ENCODE measurements at regions not wholly inside any gene's neighbourhood (a gene's known extent, or its start where the extent isn't known, plus 50 kb on each side); places are given as distances from the start of the nearest gene placed in this dataset.
"Not testable (repeated sequence)": the region's sequence is repeated elsewhere in the genome, so short reads cannot be mapped to it uniquely, and the experiment has no call there.

DNA sequence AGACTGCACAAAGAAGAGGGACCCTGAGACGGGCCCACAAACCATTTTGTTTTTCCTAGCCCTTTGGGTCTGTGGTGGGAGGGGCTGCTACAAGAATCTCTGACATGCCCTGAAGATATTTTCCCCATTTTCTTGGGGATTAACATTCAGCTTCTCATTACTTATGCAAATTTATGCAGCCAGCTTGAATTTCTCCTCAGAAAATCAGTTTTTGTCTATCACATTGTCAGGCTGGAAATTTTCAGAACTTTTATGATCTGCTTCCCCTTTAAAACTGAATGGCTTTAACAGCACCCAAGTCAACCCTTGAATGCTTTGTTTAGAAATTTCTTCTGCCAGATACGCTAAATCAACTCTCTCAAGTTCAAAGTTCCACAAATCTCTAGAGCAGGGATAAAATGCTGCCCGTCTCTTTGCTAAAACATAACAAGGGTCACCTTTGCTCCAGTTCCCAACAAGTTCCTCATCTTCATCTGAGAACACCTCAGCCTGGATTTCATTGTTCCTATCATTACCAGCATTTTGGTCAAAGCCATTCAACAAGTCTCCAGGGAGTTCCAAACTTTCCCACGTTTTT lies 560.0 kb upstream of the KCND2 start:
- intact Hi-C loops (cut with micrococcal nuclease) = no loop called here
- DNase-seq = no peak
- CTCF ChIA-PET = no interaction called here
- Mint-ChIP-seq H3K27ac (no peak overlapping the region), H3K9me3 (peaks cover 12% of the 10 kb centered on the region), H3K27me3 (ENCODE audit: low read depth) (no peaks in the 10 kb centered on the region), H3K4me3 (no peak overlapping the region), H3K4me1 (ENCODE audit: low read depth) (no peaks in the 10 kb centered on the region), H3K36me3 (ENCODE audit: low read depth) (no peaks in the 10 kb centered on the region)

DNA sequence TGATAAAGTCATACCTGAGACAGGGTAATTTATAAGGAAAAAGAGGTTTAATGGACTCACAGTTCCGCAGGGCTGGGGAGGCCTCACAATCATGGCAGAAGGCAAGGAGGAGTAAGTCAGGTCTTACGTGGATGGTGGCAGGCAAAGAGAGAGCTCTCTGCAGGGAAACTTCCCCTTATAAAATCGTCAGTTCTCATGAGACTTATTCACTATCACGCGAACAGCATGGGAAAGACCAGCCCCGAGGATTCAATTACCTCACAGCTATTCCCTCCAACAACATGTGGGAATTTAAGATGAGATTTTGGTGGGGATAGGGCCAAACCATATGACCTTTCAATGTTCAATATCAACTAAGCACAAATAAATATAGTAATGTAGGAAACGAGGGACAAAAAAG lies 559.4 kb upstream of the KCND2 start:
- Mint-ChIP-seq H3K9me3 (peaks cover 12% of the 10 kb centered on the region), H3K4me1 (ENCODE audit: low read depth) (no peaks in the 10 kb centered on the region), H3K27me3 (ENCODE audit: low read depth) (no peaks in the 10 kb centered on the region), H3K36me3 (ENCODE audit: low read depth) (no peaks in the 10 kb centered on the region), H3K27ac (no peak overlapping the region), H3K4me3 (no peak overlapping the region)
- CTCF ChIA-PET = no interaction called here
- DNase-seq = no peak
- intact Hi-C loops (cut with micrococcal nuclease) = no loop called here

DNA sequence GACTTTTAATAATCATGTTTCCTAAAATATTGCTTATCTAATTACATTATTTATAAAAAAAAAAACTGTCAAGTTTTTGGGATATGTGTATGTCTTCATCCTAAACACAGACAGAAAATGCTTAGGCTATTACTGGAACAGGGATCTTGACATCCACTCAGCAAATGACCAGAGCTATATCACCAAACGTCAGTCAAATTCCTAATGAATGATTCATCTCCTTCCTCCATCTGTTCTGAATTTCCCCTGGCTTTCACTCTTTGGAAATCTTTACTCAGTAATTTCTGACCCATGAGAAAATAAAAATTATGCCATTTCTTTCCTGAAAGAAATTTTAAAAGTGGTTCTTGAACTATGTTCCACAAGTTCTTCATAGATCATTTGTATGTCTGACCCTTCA lies 552.4 kb upstream of the KCND2 start:
- intact Hi-C loops (cut with micrococcal nuclease) = no loop called here
- Mint-ChIP-seq H3K4me3 (no peak overlapping the region), H3K27me3 (ENCODE audit: low read depth) (no peaks in the 10 kb centered on the region), H3K9me3 (peaks cover 5% of the 10 kb centered on the region), H3K4me1 (ENCODE audit: low read depth) (no peaks in the 10 kb centered on the region), H3K27ac (no peak overlapping the region), H3K36me3 (ENCODE audit: low read depth) (no peaks in the 10 kb centered on the region)
- no peak for DNase-seq
- CTCF ChIA-PET = interaction anchor here (0.6 kb wide), 1 partner anchor 52 kb away, joined by 3 read pairs; no protein-coding TSS in a partner anchor

- Mint-ChIP-seq H3K9me3 (peaks cover 1% of the 10 kb centered on the region), H3K27me3 (ENCODE audit: low read depth) (no peaks in the 10 kb centered on the region), H3K4me3 (no peak overlapping the region), H3K27ac (no peak overlapping the region), H3K36me3 (ENCODE audit: low read depth) (no peaks in the 10 kb centered on the region), H3K4me1 (ENCODE audit: low read depth) (no peaks in the 10 kb centered on the region)
- intact Hi-C loops (cut with micrococcal nuclease) = no loop called here
- CTCF ChIA-PET = no interaction called here
- no peak for DNase-seq
These were observed 548.8 kb upstream of the KCND2 start for GRCh38 chr7:119724041-119724792.

DNA sequence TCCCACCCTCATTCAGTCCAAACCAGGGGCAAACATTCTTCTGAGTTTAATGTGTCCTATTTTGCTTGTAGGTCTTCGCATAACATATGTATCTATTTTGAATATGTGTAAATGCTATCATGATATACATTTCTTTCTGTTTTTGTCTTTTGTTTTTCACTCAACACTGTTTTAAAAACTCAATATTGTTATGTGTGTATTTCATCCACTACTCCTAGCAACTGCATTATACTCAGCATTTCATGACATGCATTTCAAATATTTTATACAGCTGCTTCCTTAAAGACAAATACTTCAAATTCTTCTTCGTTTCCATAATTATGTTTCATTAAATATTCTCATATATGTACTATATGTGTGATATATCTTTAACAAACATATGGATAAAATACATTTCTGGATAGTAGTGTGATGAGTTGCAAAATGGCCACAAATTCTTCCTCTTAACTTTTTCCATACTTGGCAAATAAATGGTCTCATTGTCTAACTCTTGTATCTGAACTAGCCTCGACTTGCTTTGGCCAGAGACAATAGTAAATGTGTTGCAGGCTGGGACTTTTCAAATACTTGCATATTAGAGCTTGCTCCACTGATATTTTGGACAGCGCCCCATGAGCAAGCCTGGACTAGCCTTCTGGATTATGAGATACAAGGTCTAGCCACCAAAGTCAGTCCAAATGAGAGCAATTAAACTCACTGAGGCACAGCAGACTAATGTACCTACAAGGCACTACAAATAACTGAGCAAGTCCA lies 539.7 kb upstream of the KCND2 start:
- Mint-ChIP-seq H3K27me3 (ENCODE audit: low read depth) (no peaks in the 10 kb centered on the region), H3K4me1 (ENCODE audit: low read depth) (no peaks in the 10 kb centered on the region), H3K27ac (no peak overlapping the region), H3K9me3 (peaks cover 7% of the 10 kb centered on the region), H3K36me3 (ENCODE audit: low read depth) (no peaks in the 10 kb centered on the region), H3K4me3 (no peak overlapping the region)
- intact Hi-C loops (cut with micrococcal nuclease) = no loop called here
- DNase-seq = no peak
- CTCF ChIA-PET = no interaction called here

GRCh38 chr7:119737390-119737789 lies 535.6 kb upstream of the KCND2 start:
- no peaks in the 10 kb centered on the region for H3K36me3 Mint-ChIP-seq (ENCODE audit: low read depth)
- DNase-seq = no peak
- peaks cover 7% of the 10 kb centered on the region for H3K9me3 Mint-ChIP-seq
- H3K27me3 Mint-ChIP-seq (ENCODE audit: low read depth) = no peaks in the 10 kb centered on the region
- no peaks in the 10 kb centered on the region for H3K4me1 Mint-ChIP-seq (ENCODE audit: low read depth)
- CTCF ChIA-PET = no interaction called here
- intact Hi-C loops (cut with micrococcal nuclease) = no loop called here
- no peak overlapping the region for H3K4me3 Mint-ChIP-seq
- no peak overlapping the region for H3K27ac Mint-ChIP-seq

DNA sequence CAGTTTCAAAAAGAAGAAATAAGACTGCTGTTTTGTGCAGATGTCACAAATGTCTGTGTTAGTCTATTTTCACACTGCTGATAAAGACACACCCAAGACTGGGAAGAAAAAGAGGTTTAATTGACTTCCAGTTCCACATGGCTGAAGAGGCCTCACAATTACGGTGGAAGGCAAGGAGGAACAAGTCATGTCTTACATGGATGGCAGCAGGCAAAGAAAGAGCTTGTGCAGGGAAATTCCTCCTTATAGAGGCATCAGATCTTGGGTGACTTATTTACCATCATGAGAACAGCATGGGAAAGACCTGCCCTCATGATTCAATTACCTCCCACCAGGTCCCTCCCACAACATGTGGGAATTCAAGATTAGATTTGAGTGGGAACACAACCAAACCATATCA lies 527.7 kb upstream of the KCND2 start:
- CTCF ChIA-PET; H3K27ac Mint-ChIP-seq; DNase-seq; H3K9me3 Mint-ChIP-seq; H3K4me1 Mint-ChIP-seq (ENCODE audit: low read depth); H3K36me3 Mint-ChIP-seq (ENCODE audit: low read depth); intact Hi-C loops (cut with micrococcal nuclease); H3K27me3 Mint-ChIP-seq (ENCODE audit: low read depth); H3K4me3 Mint-ChIP-seq: not testable (repeated sequence)

DNA sequence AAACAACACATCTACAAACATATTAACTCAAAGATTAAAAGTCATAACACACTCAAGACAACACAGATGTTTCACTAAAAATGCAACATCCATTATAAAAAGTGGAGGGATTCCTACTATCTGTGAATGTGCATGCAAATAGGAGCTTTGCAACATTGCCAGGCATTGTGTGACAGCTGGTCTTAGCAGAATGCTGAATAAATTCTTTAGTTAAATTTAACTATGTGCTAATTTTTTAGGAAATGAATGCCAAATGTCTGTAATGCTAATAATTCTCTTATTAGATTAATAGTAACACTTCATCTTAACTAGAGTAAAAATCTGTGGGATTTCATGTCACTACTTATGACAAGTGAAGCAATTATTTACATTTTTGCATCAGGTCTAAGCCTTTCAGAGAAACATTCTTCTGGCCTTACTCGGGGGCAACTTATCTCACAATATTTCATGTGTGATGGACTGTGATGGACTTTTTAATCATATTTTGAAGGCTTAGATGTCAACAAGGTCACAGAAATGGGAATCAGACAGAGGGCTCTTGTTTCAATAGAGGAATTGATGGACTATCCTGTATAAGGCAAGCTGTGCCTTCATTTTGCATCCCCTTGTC lies 524.6 kb upstream of the KCND2 start:
- no peaks in the 10 kb centered on the region for H3K27me3 Mint-ChIP-seq (ENCODE audit: low read depth)
- no peaks in the 10 kb centered on the region for H3K36me3 Mint-ChIP-seq (ENCODE audit: low read depth)
- no peak overlapping the region for H3K4me3 Mint-ChIP-seq
- no peak overlapping the region for H3K27ac Mint-ChIP-seq
- no peak for DNase-seq
- no peaks in the 10 kb centered on the region for H3K4me1 Mint-ChIP-seq (ENCODE audit: low read depth)
- CTCF ChIA-PET = no interaction called here
- intact Hi-C loops (cut with micrococcal nuclease) = no loop called here
- H3K9me3 Mint-ChIP-seq = no peaks in the 10 kb centered on the region

- Mint-ChIP-seq H3K27me3 (ENCODE audit: low read depth) (no peaks in the 10 kb centered on the region), H3K9me3 (no peaks in the 10 kb centered on the region), H3K27ac (no peak overlapping the region), H3K36me3 (ENCODE audit: low read depth) (no peaks in the 10 kb centered on the region), H3K4me1 (ENCODE audit: low read depth) (no peaks in the 10 kb centered on the region), H3K4me3 (no peak overlapping the region)
- intact Hi-C loops (cut with micrococcal nuclease) = no loop called here
- CTCF ChIA-PET = no interaction called here
- no peak for DNase-seq
These were observed 524.0 kb upstream of the KCND2 start for GRCh38 chr7:119748991-119749390.

GRCh38 chr7:119756687-119757086 lies 516.3 kb upstream of the KCND2 start:
- intact Hi-C loops (cut with micrococcal nuclease) = no loop called here
- Mint-ChIP-seq H3K4me1 (ENCODE audit: low read depth) (no peaks in the 10 kb centered on the region), H3K27ac (no peak overlapping the region), H3K9me3 (no peaks in the 10 kb centered on the region), H3K36me3 (ENCODE audit: low read depth) (no peaks in the 10 kb centered on the region), H3K27me3 (ENCODE audit: low read depth) (no peaks in the 10 kb centered on the region), H3K4me3 (no peak overlapping the region)
- DNase-seq = no peak
- CTCF ChIA-PET = no interaction called here

GRCh38 chr7:119758254-119758653 lies 514.7 kb upstream of the KCND2 start:
- Mint-ChIP-seq H3K36me3 (ENCODE audit: low read depth) (no peaks in the 10 kb centered on the region), H3K27me3 (ENCODE audit: low read depth) (no peaks in the 10 kb centered on the region), H3K9me3 (no peaks in the 10 kb centered on the region), H3K4me1 (ENCODE audit: low read depth) (no peaks in the 10 kb centered on the region), H3K27ac (no peak overlapping the region), H3K4me3 (no peak overlapping the region)
- intact Hi-C loops (cut with micrococcal nuclease) = no loop called here
- DNase-seq = no peak
- CTCF ChIA-PET = no interaction called here

DNA sequence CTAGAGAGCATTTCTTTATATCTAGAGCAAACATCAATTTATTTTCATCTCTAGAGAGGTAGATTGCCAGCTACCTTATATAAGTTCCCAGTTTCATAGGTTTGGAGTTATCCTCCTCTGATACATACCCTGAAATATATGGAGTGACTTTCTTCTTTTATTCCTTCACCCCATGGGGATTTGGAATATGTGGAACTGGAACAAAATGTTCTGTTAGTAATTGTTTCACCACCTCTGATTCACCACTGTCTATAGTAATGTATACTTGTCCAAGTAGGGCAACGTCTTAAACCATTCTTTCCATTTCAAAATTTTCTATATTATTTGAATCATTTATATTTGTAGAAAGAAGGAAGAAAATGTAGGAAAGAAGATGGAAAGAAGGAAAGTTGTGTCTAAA lies 511.2 kb upstream of the KCND2 start:
- Mint-ChIP-seq H3K4me1 (ENCODE audit: low read depth) (no peaks in the 10 kb centered on the region), H3K36me3 (ENCODE audit: low read depth) (no peaks in the 10 kb centered on the region), H3K9me3 (peaks cover 2% of the 10 kb centered on the region), H3K27me3 (ENCODE audit: low read depth) (no peaks in the 10 kb centered on the region), H3K27ac (no peak overlapping the region), H3K4me3 (no peak overlapping the region)
- no peak for DNase-seq
- intact Hi-C loops (cut with micrococcal nuclease) = no loop called here
- CTCF ChIA-PET = no interaction called here

- intact Hi-C loops (cut with micrococcal nuclease) = no loop called here
- no peak for DNase-seq
These were observed 490.7 kb upstream of the KCND2 start for GRCh38 chr7:119782286-119782685.

More at GRCh38 chr7:119782286-119782685, 490.7 kb upstream of the KCND2 start:
- Mint-ChIP-seq H3K27me3 (ENCODE audit: low read depth) (no peaks in the 10 kb centered on the region), H3K4me3 (no peak overlapping the region), H3K9me3 (peaks cover 13% of the 10 kb centered on the region), H3K36me3 (ENCODE audit: low read depth) (no peaks in the 10 kb centered on the region), H3K4me1 (ENCODE audit: low read depth) (no peaks in the 10 kb centered on the region), H3K27ac (no peak overlapping the region)
- CTCF ChIA-PET = no interaction called here
